Fibroblast of the aortic adventitia (primary cell): ENCODE measurements at regions not wholly inside any gene's neighbourhood (a gene's known extent, or its start where the extent isn't known, plus 50 kb on each side); places are given as distances from the start of the nearest gene placed in this dataset.

Source experiments
- DNase-seq: peaks from one replicate; pipeline ENCODE4 v3.0.0-alpha.2; 2010; ENCODE audit warnings: low read depth
- H3K4me3 ChIP-seq: 2 replicates; pipeline ENCODE4 v1.5.1; 2011; ENCODE audit warnings: low read depth, mild to moderate bottlenecking, control low read depth, low read length, moderate library complexity
- CTCF ChIP-seq: IDR thresholded peaks from 2 replicates; pipeline ENCODE4 v1.5.1; 2011; ENCODE audit warnings: mild to moderate bottlenecking, low read length, control low read depth, inconsistent platforms; ENCODE audit not compliant: insufficient read depth

- H3K4me3 ChIP-seq: no peak overlapping the region
- no peak for TF ChIP-seq CTCF
- DNase-seq: no peak
These were observed 325.1 kb downstream of the DAD1 start for GRCh38 chr14:22263961-22264360.

- no peak for TF ChIP-seq CTCF
- no peak for DNase-seq
- H3K4me3 ChIP-seq: no peak overlapping the region
These were observed 326.1 kb downstream of the DAD1 start for GRCh38 chr14:22262881-22263280.

GRCh38 chr14:22255017-22255950 lies 333.7 kb downstream of the DAD1 start:
- no peak for TF ChIP-seq CTCF
- H3K4me3 ChIP-seq: no peak overlapping the region
- no peak for DNase-seq

GRCh38 chr14:22252686-22253085 lies 336.3 kb downstream of the DAD1 start:
- DNase-seq: no peak
- no peak for TF ChIP-seq CTCF
- no peak overlapping the region for H3K4me3 ChIP-seq

GRCh38 chr14:22251090-22251489 lies 337.9 kb downstream of the DAD1 start:
- no peak for DNase-seq
- TF ChIP-seq CTCF: no peak
- no peak overlapping the region for H3K4me3 ChIP-seq

- H3K4me3 ChIP-seq: no peak overlapping the region
- DNase-seq: no peak
- no peak for TF ChIP-seq CTCF
These were observed 339.3 kb downstream of the DAD1 start for GRCh38 chr14:22249770-22250169.
